Prostate gland (tissue), 2 donors: ENCODE measurements at regions not wholly inside any gene's neighbourhood (a gene's known extent, or its start where the extent isn't known, plus 50 kb on each side); places are given as distances from the start of the nearest gene placed in this dataset.

Experiments
- CTCF ChIP-seq, 4 experiments: fragments of 200-600 bp in 2 of 4; fragments of 450-650 bp in 2 of 4; sonication (generic) in 2 of 4; IDR thresholded peaks; 1 replicate in 3 of 4; 2 replicates in 1 of 4; pipeline ENCODE4 v1.5.1; 2016 to 2019; ENCODE audit warnings: antibody characterized with exemption in 4 of 4, mild to moderate bottlenecking in 2 of 4, moderate library complexity in 2 of 4
- POLR2A ChIP-seq: fragments of 450-650 bp; IDR thresholded peaks from one replicate; pipeline ENCODE4 v1.6.1; 2016; ENCODE audit warnings: antibody characterized with exemption, mild to moderate bottlenecking
- POLR2AphosphoS5 ChIP-seq: sonication (generic); formaldehyde crosslinking; IDR thresholded peaks from one replicate; pipeline ENCODE4 v1.6.1; 2017; ENCODE audit warnings: antibody characterized with exemption

- TF ChIP-seq CTCF (IDR thresholded peaks at IDR 0.05): no peak
- no peak for TF ChIP-seq POLR2AphosphoS5
- TF ChIP-seq POLR2A: no peak
These were observed 56.0 kb upstream of the CNIH3 start for GRCh38 chr1:224559981-224560728.
